ENCODE measurements at regions not wholly inside any gene's neighbourhood (a gene's known extent, or its start where the extent isn't known, plus 50 kb on each side); places are given as distances from the start of the nearest gene placed in this dataset.
"Not testable (repeated sequence)": the region's sequence is repeated elsewhere in the genome, so short reads cannot be mapped to it uniquely, and the experiment has no call there.

GRCh38 chr11:116678887-116679286 lies 93.9 kb downstream of the BUD13 start:
- POLR2A ChIA-PET: no interaction called here
- TF ChIP-seq CTCF (IDR thresholded peaks at IDR 0.05; ENCODE audit: control extremely low read depth, extremely low read depth, low read depth, missing control alignments): no peak
- CTCF ChIA-PET: interaction anchor here (3.0 kb wide), 1 partner anchor 12 kb away, joined by 17 read pairs; no protein-coding TSS in a partner anchor
- DNase-seq (ENCODE audit: extremely low spot score): no peak

- CTCF ChIA-PET; POLR2A ChIA-PET; DNase-seq (ENCODE audit: extremely low spot score): not testable (repeated sequence)
These were observed 105.5 kb downstream of the BUD13 start for GRCh38 chr11:116667318-116667717.

DNA sequence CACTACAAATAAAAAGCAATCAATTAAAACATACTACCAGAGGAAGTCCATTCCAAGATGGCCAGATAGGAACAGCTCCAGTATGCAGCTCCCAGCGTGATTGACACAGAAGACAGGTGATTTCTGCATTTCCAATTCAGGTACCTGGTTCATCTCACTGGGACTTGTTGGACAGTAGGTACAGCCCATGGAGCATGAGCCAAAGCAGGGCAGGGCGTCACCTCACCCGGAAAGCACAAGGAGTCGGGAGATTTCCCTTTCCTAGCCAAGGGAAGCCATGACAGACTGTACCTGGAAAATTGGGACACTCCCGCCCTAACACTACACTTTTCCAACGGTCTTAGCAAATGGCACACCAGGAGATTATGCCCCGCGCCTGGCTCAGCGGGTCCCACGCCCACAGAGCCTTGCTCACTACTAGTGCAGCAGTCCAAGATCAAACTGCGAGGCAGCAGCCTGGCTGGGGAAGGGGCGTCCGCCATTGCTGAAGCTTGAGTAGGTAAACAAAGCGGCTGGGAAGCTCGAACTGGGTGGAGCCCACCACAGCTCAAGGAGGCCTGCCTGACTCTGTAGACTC lies 106.0 kb downstream of the BUD13 start:
- DNase-seq (ENCODE audit: extremely low spot score); CTCF ChIA-PET; POLR2A ChIA-PET: not testable (repeated sequence)

DNA sequence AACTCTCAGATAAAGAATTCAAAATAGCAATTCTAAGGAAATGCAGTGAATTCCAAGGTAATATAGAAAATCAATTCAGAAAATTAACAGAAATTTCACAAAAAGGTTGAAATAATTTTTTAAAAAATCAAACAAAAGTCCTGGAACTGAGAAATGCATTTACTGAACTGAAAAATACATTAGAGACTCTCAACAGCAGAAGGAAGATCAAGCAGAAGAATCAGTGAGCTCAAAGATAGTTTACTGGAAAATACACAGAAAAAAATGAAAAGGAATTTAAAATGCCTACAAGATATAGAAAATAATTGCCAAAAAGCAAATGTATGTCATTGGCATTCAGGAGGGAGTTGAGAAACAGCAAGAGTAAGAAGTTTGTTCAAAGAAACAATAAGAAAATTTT lies 107.3 kb downstream of the BUD13 start:
- no peak for DNase-seq (ENCODE audit: extremely low spot score)
- POLR2A ChIA-PET: no interaction called here
- TF ChIP-seq CTCF (IDR thresholded peaks at IDR 0.05; ENCODE audit: control extremely low read depth, extremely low read depth, low read depth, missing control alignments): no peak
- CTCF ChIA-PET: interaction anchor here (1.1 kb wide), 1 partner anchor 26 kb away, joined by 3 read pairs; no protein-coding TSS in a partner anchor

DNA sequence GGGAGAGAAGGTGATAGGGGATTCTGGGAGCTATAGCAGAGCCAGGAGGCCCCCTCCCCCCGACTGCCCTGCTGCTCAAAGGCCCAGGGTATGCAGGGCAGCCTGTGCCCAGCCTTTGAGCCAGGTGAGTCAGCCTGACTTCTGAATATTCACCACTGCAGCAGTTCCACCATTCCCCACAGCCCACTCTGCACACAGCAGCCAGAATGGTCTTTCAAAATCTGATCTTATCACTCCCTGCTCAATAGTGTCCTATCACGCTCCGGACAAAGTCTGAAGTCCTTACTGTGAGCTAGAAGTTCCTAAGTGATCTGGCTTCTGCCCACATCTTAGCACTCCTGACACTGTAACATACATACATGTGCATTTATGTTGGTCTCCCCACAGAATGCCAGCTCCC lies 111.7 kb downstream of the BUD13 start:
- ChIA-PET POLR2A (no interaction called here), CTCF (no interaction called here)
- no peak for TF ChIP-seq CTCF (IDR thresholded peaks at IDR 0.05; ENCODE audit: control extremely low read depth, extremely low read depth, low read depth, missing control alignments)
- DNase-seq (ENCODE audit: extremely low spot score): no peak

- POLR2A ChIA-PET: no interaction called here
- TF ChIP-seq CTCF (IDR thresholded peaks at IDR 0.05; ENCODE audit: control extremely low read depth, extremely low read depth, low read depth, missing control alignments): no peak
- CTCF ChIA-PET: no interaction called here
- DNase-seq (ENCODE audit: extremely low spot score): no peak
These were observed 112.8 kb downstream of the BUD13 start for GRCh38 chr11:116660011-116660410.

DNA sequence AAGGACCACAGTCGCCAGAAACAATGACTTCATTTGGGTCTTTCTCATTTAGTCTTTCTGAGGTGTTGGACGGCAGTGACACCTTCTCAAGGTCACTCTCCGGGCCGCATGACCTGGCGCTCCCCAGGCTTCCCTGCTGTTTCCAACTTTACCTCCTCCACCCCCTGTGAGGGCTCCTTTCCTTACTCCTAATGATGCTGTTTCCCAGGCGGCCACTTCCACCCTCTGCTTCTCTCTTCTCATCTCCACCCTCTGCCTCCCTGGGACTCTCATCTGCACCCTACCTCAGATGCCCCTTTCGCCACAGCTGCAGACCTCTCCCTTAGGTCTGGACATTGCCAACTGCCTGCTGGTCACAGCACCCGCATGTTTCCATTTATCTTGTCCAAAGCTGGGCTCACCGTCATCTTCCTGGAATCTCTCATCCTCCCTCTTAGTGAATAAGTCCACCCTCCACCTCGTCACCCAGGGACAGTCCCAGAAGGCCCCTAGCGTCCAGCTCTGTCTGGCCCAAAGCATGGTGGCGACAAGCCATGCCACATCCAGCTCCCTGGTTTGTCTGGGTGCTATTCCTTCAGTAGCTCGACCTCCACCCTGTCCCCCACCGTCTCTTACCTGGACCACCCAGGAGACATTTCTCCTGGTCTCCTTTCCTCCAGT lies 113.8 kb downstream of the BUD13 start:
- ChIA-PET POLR2A (no interaction called here), CTCF (no interaction called here)
- no peak for TF ChIP-seq CTCF (IDR thresholded peaks at IDR 0.05; ENCODE audit: control extremely low read depth, extremely low read depth, low read depth, missing control alignments)
- DNase-seq (ENCODE audit: extremely low spot score): no peak

Data from GM10248 (cell line).